ENCODE measurements at regions not wholly inside any gene's neighbourhood (a gene's known extent, or its start where the extent isn't known, plus 50 kb on each side); places are given as distances from the start of the nearest gene placed in this dataset.

- intact Hi-C loops (cut with micrococcal nuclease; ENCODE audit: unreplicated experiment) = no loop called here
- Histone ChIP-seq H4K20me1 (ENCODE audit: insufficient read depth, low read length) (no peaks in the 10 kb centered on the region), H3K27me3 (ENCODE audit: control insufficient read depth in 1 of 2, insufficient read depth in 2 of 2, low read length in 2 of 2) (no peaks in the 10 kb centered on the region), H3K9me3 (ENCODE audit: low read length) (no peaks in the 10 kb centered on the region), H3K4me1 (ENCODE audit: insufficient read depth, low read length) (no peaks in the 10 kb centered on the region), H3K4me3 (replicated peaks in 1 of 3; ENCODE audit: insufficient read depth in 1 of 3, low read depth in 2 of 3, low read length in 3 of 3) (no peak overlapping the region), H3K9ac (ENCODE audit: insufficient read depth, low read depth, low read length) (no peak overlapping the region), H3K4me2 (ENCODE audit: low read depth, low read length) (no peak overlapping the region), H2AFZ (ENCODE audit: low read length) (no peak overlapping the region), H3K36me3 (replicated peaks in 1 of 2; ENCODE audit: control insufficient read depth in 1 of 2, insufficient read depth in 2 of 2, low read length in 2 of 2) (no peaks in the 10 kb centered on the region), H3K27ac (ENCODE audit: extremely low read length, insufficient read depth, low read length) (no peak overlapping the region), H3K79me2 (ENCODE audit: insufficient read depth, low read length) (no peaks in the 10 kb centered on the region)
- CTCF ChIA-PET (ENCODE audit: low intra/inter-chr PET ratio, low total read pairs) = no interaction called here
- under 1% methylated on average over 3 of the region's 3 CpGs for WGBS (ENCODE audit: low lambda C conversion rate)
- ATAC-seq = no peak
- DNase-seq (ENCODE audit: low spot score) = no peak
- no peak for FAIRE-seq
- TF ChIP-seq TMF1 (CRISPR knock-in tag; IDR thresholded peaks at IDR 0.05; ENCODE audit: low read depth) (no peak), ZNF792 (CRISPR knock-in tag; IDR thresholded peaks at IDR 0.05) (no peak), PRDM15 (CRISPR knock-in tag; IDR thresholded peaks at IDR 0.05) (no peak), TBL1XR1 (IDR thresholded peaks at IDR 0.05; ENCODE audit: borderline replicate concordance, low read length, partially characterized antibody) (no peak), NR2C2 (CRISPR knock-in tag; IDR thresholded peaks at IDR 0.05; ENCODE audit: borderline replicate concordance) (no peak), STAT6 (CRISPR knock-in tag; IDR thresholded peaks at IDR 0.05; ENCODE audit: borderline replicate concordance) (no peak), FOXC1 (CRISPR knock-in tag; IDR thresholded peaks at IDR 0.05; ENCODE audit: borderline replicate concordance) (no peak), TGIF2 (CRISPR knock-in tag; IDR thresholded peaks at IDR 0.05) (no peak), ZNF296 (CRISPR knock-in tag; conservative IDR thresholded peaks at IDR 0.05) (no peak), MTA3 (CRISPR knock-in tag; IDR thresholded peaks at IDR 0.05) (no peak), ISX (CRISPR knock-in tag; conservative IDR thresholded peaks at IDR 0.05) (no peak), YEATS2 (CRISPR knock-in tag; IDR thresholded peaks at IDR 0.05; ENCODE audit: borderline replicate concordance) (no peak), ZNF337 (CRISPR knock-in tag; IDR thresholded peaks at IDR 0.05; ENCODE audit: borderline replicate concordance, low read depth) (no peak), SATB2 (CRISPR knock-in tag; IDR thresholded peaks at IDR 0.05) (no peak), PLSCR1 (CRISPR knock-in tag; IDR thresholded peaks at IDR 0.05; ENCODE audit: borderline replicate concordance) (no peak)
- no TSS peak for BruUV-seq (replicated peaks)
- POLR2A ChIA-PET = no interaction called here
- in situ Hi-C loops (cut with HindIII; ENCODE audit: extremely low pct_ligation_motif_present, low pct_unique_long_range_greater_than_20kb) = no loop called here
Observed at GRCh38 chr15:91564631-91565030, 288.9 kb upstream of the SLCO3A1 start.

All from HepG2 (cell line).